GM12878 (cell line): ENCODE measurements at regions not wholly inside any gene's neighbourhood (a gene's known extent, or its start where the extent isn't known, plus 50 kb on each side); places are given as distances from the start of the nearest gene placed in this dataset.

Source experiments
- ATAC-seq: fragments of 200-7000 bp; cut with Tn5 transposase; 3 replicates; pipeline ENCODE4 v1.9.1; 2020; ENCODE audit warnings: mild to moderate bottlenecking, moderate library complexity
- BruUV-seq: library from RNA; stranded (reverse); fragments of 400-500 nt; replicated peaks from 2 replicates; lab custom pipeline; 2021; lab: Mats Ljungman, UMichigan
- CTCF ChIA-PET: fragments of 300-600 bp; sonication (Branson Sonifier 250); formaldehyde crosslinking; extraction: SDS; loops from one replicate; lab custom pipeline; 2021; ENCODE audit warnings: inconsistent platforms; lab: Yijun Ruan, JAX
- POLR2A ChIA-PET: fragments of 350-600 bp; formaldehyde crosslinking; extraction: SDS; loops from one replicate; lab custom pipeline; 2021; ENCODE audit warnings: inconsistent platforms; lab: Charles Lee
- RAD21 ChIA-PET: fragments of 300-600 bp; sonication (Branson Sonifier 250); formaldehyde crosslinking; loops from one replicate; lab custom pipeline; 2023; ENCODE audit warnings: antibody characterized with exemption; ENCODE audit not compliant: unreplicated experiment; lab: Charles Lee
- SMC1A ChIA-PET: fragments of 300-600 bp; sonication (Branson Sonifier 250); formaldehyde crosslinking; loops from one replicate; lab custom pipeline; 2023; ENCODE audit not compliant: unreplicated experiment, uncharacterized antibody; lab: Charles Lee
- DNase-seq: peaks from one replicate; pipeline ENCODE4 v3.0.0-alpha.2; 2011; ENCODE audit warnings: low read depth, low spot score
- FAIRE-seq: peaks from 3 replicates; lab custom pipeline; 2011; peaks lifted over from hg19 to GRCh38; lab: Jason Lieb, UNC
- H2AFZ ChIP-seq: 2 replicates; pipeline ENCODE4 v1.6.0; 2011; ENCODE audit warnings: low read depth, low read length, control low read depth; ENCODE audit not compliant: control insufficient read depth
- H3K27ac ChIP-seq: 2 replicates; pipeline ENCODE4 v1.5.1; 2011; ENCODE audit warnings: control low read depth; ENCODE audit not compliant: control insufficient read depth, insufficient read depth
- H3K27me3 ChIP-seq, 2 experiments: replicated peaks in 1 of 2; 2 replicates each; pipeline versions ENCODE4 v1.6.0 to v1.6.1; 2011; ENCODE audit warnings: low read length in 1 of 2; ENCODE audit not compliant: control insufficient read depth in 2 of 2, insufficient read depth in 2 of 2
- H3K36me3 ChIP-seq, 2 experiments: 2 replicates each; pipeline ENCODE4 v1.5.1; 2011; ENCODE audit warnings: low read length in 1 of 2; ENCODE audit not compliant: control insufficient read depth in 2 of 2, insufficient read depth in 2 of 2
- H3K4me1 ChIP-seq: 2 replicates; pipeline ENCODE4 v1.6.1; 2011; ENCODE audit warnings: mild to moderate bottlenecking, low read length, moderate library complexity, mixed read lengths; ENCODE audit not compliant: control insufficient read depth, insufficient read depth
- H3K4me2 ChIP-seq: 2 replicates; pipeline ENCODE4 v1.6.0; 2011; ENCODE audit warnings: control low read depth; ENCODE audit not compliant: control insufficient read depth, insufficient read depth
- H3K4me3 ChIP-seq: fragments of 200-600 bp; sonication (generic); 2 replicates; pipeline ENCODE4 v1.5.1; 2016
- H3K79me2 ChIP-seq: 2 replicates; pipeline ENCODE4 v1.6.0; 2011; ENCODE audit warnings: low read length; ENCODE audit not compliant: control insufficient read depth, insufficient read depth
- H3K9ac ChIP-seq: 2 replicates; pipeline ENCODE4 v1.8.0; 2011; ENCODE audit warnings: low read length, control low read depth, mixed read lengths; ENCODE audit not compliant: control insufficient read depth, insufficient read depth
- H3K9me3 ChIP-seq: replicated peaks from 3 replicates; pipeline ENCODE4 v1.5.1; 2011; ENCODE audit warnings: mild to moderate bottlenecking, low read length; ENCODE audit not compliant: control insufficient read depth, insufficient read depth
- H4K20me1 ChIP-seq: 2 replicates; pipeline ENCODE4 v1.6.0; 2011; ENCODE audit not compliant: control insufficient read depth, insufficient read depth
- FOS ChIP-seq: IDR thresholded peaks from 3 replicates; pipeline ENCODE4 v1.6.1; 2011; ENCODE audit warnings: borderline replicate concordance; ENCODE audit not compliant: insufficient read length; ENCODE audit errors: extremely low read depth
- IKZF1 ChIP-seq: fragments of 450-650 bp; conservative IDR thresholded peaks from 2 replicates; pipeline ENCODE4 v1.6.1; 2017; ENCODE audit warnings: antibody characterized with exemption, mild to moderate bottlenecking
- KDM1A ChIP-seq: fragments of 200-600 bp; sonication (generic); IDR thresholded peaks from 2 replicates; pipeline ENCODE4 v1.6.1; 2016; ENCODE audit warnings: borderline replicate concordance
- NR2C2 ChIP-seq: IDR thresholded peaks from 2 replicates; pipeline ENCODE4 v1.6.1; 2011; ENCODE audit warnings: borderline replicate concordance, low read depth; ENCODE audit not compliant: control insufficient read depth, insufficient read length
- PBX3 ChIP-seq: IDR thresholded peaks from 2 replicates; pipeline ENCODE4 v1.6.1; 2011; ENCODE audit warnings: mild to moderate bottlenecking, low read depth, low read length, moderate library complexity; ENCODE audit not compliant: insufficient replicate concordance
- PML ChIP-seq: IDR thresholded peaks from 2 replicates; pipeline ENCODE4 v1.6.1; 2012; ENCODE audit warnings: low read length, inconsistent platforms
- RAD21 ChIP-seq: IDR thresholded peaks from 2 replicates; pipeline ENCODE4 v1.6.1; 2011; ENCODE audit warnings: mild to moderate bottlenecking, low read depth, low read length, moderate library complexity; ENCODE audit not compliant: insufficient read depth
- RAD51 ChIP-seq: fragments of 450-650 bp; IDR thresholded peaks from 2 replicates; pipeline ENCODE4 v1.6.1; 2016; ENCODE audit warnings: moderate library complexity, mild to moderate bottlenecking, inconsistent platforms
- RFX5 ChIP-seq: IDR thresholded peaks from 2 replicates; pipeline ENCODE4 v1.6.1; 2011; ENCODE audit warnings: low read depth, low read length, improper control_type of control experiment
- SUPT20H ChIP-seq: IDR thresholded peaks from 2 replicates; pipeline ENCODE4 v1.6.1; 2011; ENCODE audit warnings: low read depth, mild to moderate bottlenecking, low read length, moderate library complexity, borderline replicate concordance; ENCODE audit not compliant: control insufficient read depth
- YY1 ChIP-seq: IDR thresholded peaks from 2 replicates; pipeline ENCODE4 v1.6.1; 2011; ENCODE audit warnings: low read depth, mild to moderate bottlenecking, low read length
- WGBS: methylation state at CpG from one replicate; pipeline ENCODE4 v1.1.6; 2016; ENCODE audit warnings: low lambda C conversion rate; ENCODE audit not compliant: insufficient replicate concordance, insufficient coverage; ENCODE audit errors: missing lambda C conversion rate; 5-methylcytosine and 5-hydroxymethylcytosine counted together
- in situ Hi-C: fragments of 300-500 bp; cut with MboI; formaldehyde crosslinking; loops from 9 replicates; pipeline ENCODE4 v1.14.3; 2018; ENCODE audit warnings: mixed read lengths
- intact Hi-C: fragments of 100-400 bp; cut with micrococcal nuclease; formaldehyde crosslinking; loops from one replicate; pipeline ENCODE4 v1.14.2; 2022; ENCODE audit not compliant: unreplicated experiment
- TF ChIP-seq, protein P1 (sequence below): fragments of 450-650 bp; IDR thresholded peaks from 2 replicates; pipeline ENCODE4 v1.6.1; 2016; ENCODE audit warnings: mild to moderate bottlenecking, moderate library complexity, borderline replicate concordance
- TF ChIP-seq, protein P2 (sequence below): IDR thresholded peaks from 2 replicates; pipeline ENCODE4 v1.6.1; 2012; ENCODE audit warnings: low read length, inconsistent platforms
- TF ChIP-seq, protein P3 (sequence below): IDR thresholded peaks from 2 replicates; pipeline ENCODE4 v1.6.1; 2011; ENCODE audit warnings: borderline replicate concordance, low read depth, mild to moderate bottlenecking, moderate library complexity, low read length; ENCODE audit not compliant: insufficient read depth, poor library complexity, severe bottlenecking

- no peak overlapping the region for H3K4me2 ChIP-seq
- POLR2A ChIA-PET = interaction anchor here (0.5 kb wide), 1 partner anchor 319 kb away, joined by 3 read pairs; no protein-coding TSS in a partner anchor
- DNase-seq = no peak
- H3K27me3 ChIP-seq = no peaks in the 10 kb centered on the region
- no peaks in the 10 kb centered on the region for H3K9me3 ChIP-seq
- H3K79me2 ChIP-seq = no peaks in the 10 kb centered on the region
- H4K20me1 ChIP-seq = no peaks in the 10 kb centered on the region
- H3K4me1 ChIP-seq = no peaks in the 10 kb centered on the region
- BruUV-seq = no TSS peak
- peak; percentile 44 for FAIRE-seq
- peak; percentile 84 for ATAC-seq
- RAD21 ChIA-PET = interaction anchor here (1.5 kb wide), 1 partner anchor 188 kb away, joined by 4 read pairs; no protein-coding TSS in a partner anchor
- H3K9ac ChIP-seq = no peak overlapping the region
- 53% methylated on average over 9 of the region's 9 CpGs for WGBS
- H2AFZ ChIP-seq = no peak overlapping the region
- no peak overlapping the region for H3K4me3 ChIP-seq
- CTCF ChIA-PET = interaction anchor here (0.5 to 2.0 kb wide), 16 partner anchors 9 to 376 kb away, joined by 3 to 9 read pairs (median 4); no protein-coding TSS in a partner anchor
- in situ Hi-C loops = no loop called here
- intact Hi-C loops = loop anchor here (10.0 kb wide), 1 partner anchor 184 kb away; no protein-coding TSS in a partner anchor
- SMC1A ChIA-PET = interaction anchor here (0.9 to 1.3 kb wide), 5 partner anchors 10 to 466 kb away, joined by 3 read pairs; no protein-coding TSS in a partner anchor
- no peak overlapping the region for H3K27ac ChIP-seq
- H3K36me3 ChIP-seq = no peaks in the 10 kb centered on the region
- TF ChIP-seq, protein P1, sequence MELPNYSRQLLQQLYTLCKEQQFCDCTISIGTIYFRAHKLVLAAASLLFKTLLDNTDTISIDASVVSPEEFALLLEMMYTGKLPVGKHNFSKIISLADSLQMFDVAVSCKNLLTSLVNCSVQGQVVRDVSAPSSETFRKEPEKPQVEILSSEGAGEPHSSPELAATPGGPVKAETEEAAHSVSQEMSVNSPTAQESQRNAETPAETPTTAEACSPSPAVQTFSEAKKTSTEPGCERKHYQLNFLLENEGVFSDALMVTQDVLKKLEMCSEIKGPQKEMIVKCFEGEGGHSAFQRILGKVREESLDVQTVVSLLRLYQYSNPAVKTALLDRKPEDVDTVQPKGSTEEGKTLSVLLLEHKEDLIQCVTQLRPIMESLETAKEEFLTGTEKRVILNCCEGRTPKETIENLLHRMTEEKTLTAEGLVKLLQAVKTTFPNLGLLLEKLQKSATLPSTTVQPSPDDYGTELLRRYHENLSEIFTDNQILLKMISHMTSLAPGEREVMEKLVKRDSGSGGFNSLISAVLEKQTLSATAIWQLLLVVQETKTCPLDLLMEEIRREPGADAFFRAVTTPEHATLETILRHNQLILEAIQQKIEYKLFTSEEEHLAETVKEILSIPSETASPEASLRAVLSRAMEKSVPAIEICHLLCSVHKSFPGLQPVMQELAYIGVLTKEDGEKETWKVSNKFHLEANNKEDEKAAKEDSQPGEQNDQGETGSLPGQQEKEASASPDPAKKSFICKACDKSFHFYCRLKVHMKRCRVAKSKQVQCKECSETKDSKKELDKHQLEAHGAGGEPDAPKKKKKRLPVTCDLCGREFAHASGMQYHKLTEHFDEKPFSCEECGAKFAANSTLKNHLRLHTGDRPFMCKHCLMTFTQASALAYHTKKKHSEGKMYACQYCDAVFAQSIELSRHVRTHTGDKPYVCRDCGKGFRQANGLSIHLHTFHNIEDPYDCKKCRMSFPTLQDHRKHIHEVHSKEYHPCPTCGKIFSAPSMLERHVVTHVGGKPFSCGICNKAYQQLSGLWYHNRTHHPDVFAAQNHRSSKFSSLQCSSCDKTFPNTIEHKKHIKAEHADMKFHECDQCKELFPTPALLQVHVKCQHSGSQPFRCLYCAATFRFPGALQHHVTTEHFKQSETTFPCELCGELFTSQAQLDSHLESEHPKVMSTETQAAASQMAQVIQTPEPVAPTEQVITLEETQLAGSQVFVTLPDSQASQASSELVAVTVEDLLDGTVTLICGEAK = no peak
- TF ChIP-seq RAD21 = peak; percentile 25; the same call in 1 of the 2 replicates
- no peak for TF ChIP-seq SUPT20H
- TF ChIP-seq, protein P2, sequence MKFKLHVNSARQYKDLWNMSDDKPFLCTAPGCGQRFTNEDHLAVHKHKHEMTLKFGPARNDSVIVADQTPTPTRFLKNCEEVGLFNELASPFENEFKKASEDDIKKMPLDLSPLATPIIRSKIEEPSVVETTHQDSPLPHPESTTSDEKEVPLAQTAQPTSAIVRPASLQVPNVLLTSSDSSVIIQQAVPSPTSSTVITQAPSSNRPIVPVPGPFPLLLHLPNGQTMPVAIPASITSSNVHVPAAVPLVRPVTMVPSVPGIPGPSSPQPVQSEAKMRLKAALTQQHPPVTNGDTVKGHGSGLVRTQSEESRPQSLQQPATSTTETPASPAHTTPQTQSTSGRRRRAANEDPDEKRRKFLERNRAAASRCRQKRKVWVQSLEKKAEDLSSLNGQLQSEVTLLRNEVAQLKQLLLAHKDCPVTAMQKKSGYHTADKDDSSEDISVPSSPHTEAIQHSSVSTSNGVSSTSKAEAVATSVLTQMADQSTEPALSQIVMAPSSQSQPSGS = no peak
- TF ChIP-seq YY1 = peak; percentile 69
- TF ChIP-seq, protein P3, sequence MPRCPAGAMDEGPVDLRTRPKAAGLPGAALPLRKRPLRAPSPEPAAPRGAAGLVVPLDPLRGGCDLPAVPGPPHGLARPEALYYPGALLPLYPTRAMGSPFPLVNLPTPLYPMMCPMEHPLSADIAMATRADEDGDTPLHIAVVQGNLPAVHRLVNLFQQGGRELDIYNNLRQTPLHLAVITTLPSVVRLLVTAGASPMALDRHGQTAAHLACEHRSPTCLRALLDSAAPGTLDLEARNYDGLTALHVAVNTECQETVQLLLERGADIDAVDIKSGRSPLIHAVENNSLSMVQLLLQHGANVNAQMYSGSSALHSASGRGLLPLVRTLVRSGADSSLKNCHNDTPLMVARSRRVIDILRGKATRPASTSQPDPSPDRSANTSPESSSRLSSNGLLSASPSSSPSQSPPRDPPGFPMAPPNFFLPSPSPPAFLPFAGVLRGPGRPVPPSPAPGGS = no peak
- no peak for TF ChIP-seq PML
- no peak for TF ChIP-seq FOS
- TF ChIP-seq RAD51 = no peak
- TF ChIP-seq RFX5 = no peak
- TF ChIP-seq IKZF1 = no peak
- no peak for TF ChIP-seq NR2C2
- no peak for TF ChIP-seq PBX3
- no peak for TF ChIP-seq KDM1A
Observed at GRCh38 chr1:229848752-229849677, 218.0 kb upstream of the GALNT2 start.
